Astrocyte of the cerebellum (primary cell): ENCODE measurements at regions not wholly inside any gene's neighbourhood (a gene's known extent, or its start where the extent isn't known, plus 50 kb on each side); places are given as distances from the start of the nearest gene placed in this dataset.

ENCODE experiments used
- DNase-seq: peaks from one replicate; pipeline ENCODE4 v3.0.0-alpha.2; 2011; ENCODE audit warnings: low read depth
- H3K4me3 ChIP-seq: 2 replicates; pipeline ENCODE4 v1.5.1; 2011; ENCODE audit warnings: mild to moderate bottlenecking, low read depth, low read length, moderate library complexity
- CTCF ChIP-seq: IDR thresholded peaks from 2 replicates; pipeline ENCODE4 v1.5.1; 2012; ENCODE audit warnings: low read length, low read depth, moderate library complexity, mild to moderate bottlenecking; ENCODE audit errors: missing control alignments
- in situ Hi-C: cut with HindIII; loops from 2 replicates; pipeline ENCODE4 v1.10.0; 2017; ENCODE audit warnings: low sequenced_read_pairs

- H3K4me3 ChIP-seq: no peak overlapping the region
- in situ Hi-C loops: no loop called here
- no peak for DNase-seq
- no peak for TF ChIP-seq CTCF
Observed at GRCh38 chr7:142383841-142384492, 126.1 kb upstream of the PRSS58 start.

GRCh38 chr7:142381727-142382390 lies 124.0 kb upstream of the PRSS58 start:
- TF ChIP-seq CTCF: no peak
- no peak overlapping the region for H3K4me3 ChIP-seq
- no peak for DNase-seq
- in situ Hi-C loops: no loop called here

- in situ Hi-C loops: no loop called here
- H3K4me3 ChIP-seq: no peak overlapping the region
- DNase-seq: no peak
- no peak for TF ChIP-seq CTCF
Observed at GRCh38 chr7:142380069-142380468, 122.2 kb upstream of the PRSS58 start.

GRCh38 chr7:142379201-142379885 lies 121.5 kb upstream of the PRSS58 start:
- no peak for DNase-seq
- in situ Hi-C loops: no loop called here
- H3K4me3 ChIP-seq: no peak overlapping the region
- no peak for TF ChIP-seq CTCF

GRCh38 chr7:142377567-142377966 lies 119.7 kb upstream of the PRSS58 start:
- TF ChIP-seq CTCF: no peak
- H3K4me3 ChIP-seq: no peak overlapping the region
- DNase-seq: no peak
- in situ Hi-C loops: no loop called here

GRCh38 chr7:142376356-142376997 lies 118.6 kb upstream of the PRSS58 start:
- no peak for TF ChIP-seq CTCF
- in situ Hi-C loops: no loop called here
- DNase-seq: no peak
- H3K4me3 ChIP-seq: no peak overlapping the region
